Activated B cell treated with CpG ODN at 0.5 μM for 24 hours (primary cell): ENCODE measurements at regions not wholly inside any gene's neighbourhood (a gene's known extent, or its start where the extent isn't known, plus 50 kb on each side); places are given as distances from the start of the nearest gene placed in this dataset.
A peak's percentile ranks its signal among the peaks of the same experiment; 100 is the strongest.

Experiments
- ATAC-seq: fragments of 200-7000 bp; cut with Tn5 transposase; one replicate; pipeline ENCODE4 v1.10.0; 2021; ENCODE audit warnings: low read depth, mild to moderate bottlenecking, moderate library complexity
- CTCF ChIA-PET: fragments of 350-600 bp; sonication (Branson Sonifier 250); formaldehyde crosslinking; loops from one replicate; lab custom pipeline; 2021; ENCODE audit warnings: antibody characterized with exemption; lab: Charles Lee
- POLR2A ChIA-PET: fragments of 350-600 bp; sonication (Branson Sonifier 250); formaldehyde crosslinking; loops from one replicate; lab custom pipeline; 2021; ENCODE audit warnings: antibody characterized with exemption; lab: Charles Lee
- DNase-seq: peaks from one replicate; pipeline ENCODE4 v3.0.0; 2022
- H3K27ac Mint-ChIP-seq: one replicate; pipeline ENCODE4 v1.8.0; 2020; ENCODE audit warnings: mixed read lengths
- H3K27me3 Mint-ChIP-seq: one replicate; pipeline ENCODE4 v1.8.0; 2021; ENCODE audit warnings: mixed read lengths
- H3K36me3 Mint-ChIP-seq: one replicate; pipeline ENCODE4 v1.8.0; 2021; ENCODE audit warnings: low read depth, mixed read lengths
- H3K4me1 Mint-ChIP-seq: one replicate; pipeline ENCODE4 v1.8.0; 2021; ENCODE audit warnings: mixed read lengths
- H3K4me3 Mint-ChIP-seq: one replicate; pipeline ENCODE4 v1.8.0; 2020; ENCODE audit warnings: mild to moderate bottlenecking, mixed read lengths
- H3K9me3 Mint-ChIP-seq: one replicate; pipeline ENCODE4 v1.8.0; 2020; ENCODE audit warnings: mixed read lengths
- intact Hi-C: fragments of 100-400 bp; cut with micrococcal nuclease; formaldehyde crosslinking; loops from one replicate; pipeline ENCODE4 v1.15.1; 2024
- TF ChIP-seq, protein P1 (sequence below): fragments of 200-600 bp; IDR thresholded peaks from one replicate; pipeline ENCODE4 v1.8.0; 2022; ENCODE audit warnings: antibody characterized with exemption, mild to moderate bottlenecking

GRCh38 chr14:22382955-22383354 lies 206.1 kb downstream of the DAD1 start:
- Mint-ChIP-seq H3K27me3 (no peaks in the 10 kb centered on the region), H3K4me3 (peak overlapping the region; percentile 61), H3K9me3 (no peaks in the 10 kb centered on the region), H3K27ac (peak overlapping the region; percentile 98), H3K36me3 (no peaks in the 10 kb centered on the region), H3K4me1 (peaks cover 75% of the 10 kb centered on the region)
- ChIA-PET POLR2A (interaction anchor here (0.9 to 5.0 kb wide), 5 partner anchors 94 to 384 kb away, joined by 3 to 26 read pairs (median 6); partner anchors contain the start of gene OXA1L), CTCF (interaction anchor here (1.4 to 4.7 kb wide), 3 partner anchors 173 to 603 kb away, joined by 3 to 63 read pairs (median 41); no protein-coding TSS in a partner anchor)
- ATAC-seq (no peak), DNase-seq (no peak)
- intact Hi-C loops: loop anchor here (2.0 to 10.0 kb wide), 3 partner anchors 156 to 922 kb away; partner anchors contain the start of genes BCL2L2, PPP1R3E and REM2
- TF ChIP-seq, protein P1, sequence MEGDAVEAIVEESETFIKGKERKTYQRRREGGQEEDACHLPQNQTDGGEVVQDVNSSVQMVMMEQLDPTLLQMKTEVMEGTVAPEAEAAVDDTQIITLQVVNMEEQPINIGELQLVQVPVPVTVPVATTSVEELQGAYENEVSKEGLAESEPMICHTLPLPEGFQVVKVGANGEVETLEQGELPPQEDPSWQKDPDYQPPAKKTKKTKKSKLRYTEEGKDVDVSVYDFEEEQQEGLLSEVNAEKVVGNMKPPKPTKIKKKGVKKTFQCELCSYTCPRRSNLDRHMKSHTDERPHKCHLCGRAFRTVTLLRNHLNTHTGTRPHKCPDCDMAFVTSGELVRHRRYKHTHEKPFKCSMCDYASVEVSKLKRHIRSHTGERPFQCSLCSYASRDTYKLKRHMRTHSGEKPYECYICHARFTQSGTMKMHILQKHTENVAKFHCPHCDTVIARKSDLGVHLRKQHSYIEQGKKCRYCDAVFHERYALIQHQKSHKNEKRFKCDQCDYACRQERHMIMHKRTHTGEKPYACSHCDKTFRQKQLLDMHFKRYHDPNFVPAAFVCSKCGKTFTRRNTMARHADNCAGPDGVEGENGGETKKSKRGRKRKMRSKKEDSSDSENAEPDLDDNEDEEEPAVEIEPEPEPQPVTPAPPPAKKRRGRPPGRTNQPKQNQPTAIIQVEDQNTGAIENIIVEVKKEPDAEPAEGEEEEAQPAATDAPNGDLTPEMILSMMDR: no peak

DNA sequence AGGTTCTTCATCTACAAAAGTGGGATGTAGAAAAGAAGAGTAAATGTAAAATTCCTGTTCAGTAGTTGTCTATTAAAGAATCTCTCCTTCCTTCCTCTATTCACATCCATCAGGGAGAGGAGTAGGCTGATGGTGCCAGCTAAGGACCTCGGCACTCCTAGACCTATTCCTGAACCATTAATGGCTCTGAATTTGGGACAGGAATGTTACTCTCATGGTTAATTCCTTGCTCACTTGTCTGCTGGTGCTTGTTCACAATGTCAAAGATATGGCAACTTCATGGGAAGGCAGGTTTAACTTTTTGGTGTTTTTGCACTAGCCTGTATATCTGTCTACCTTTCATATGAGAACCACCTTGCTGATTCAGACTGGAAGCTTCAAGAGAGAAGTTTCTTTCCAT lies 206.6 kb downstream of the DAD1 start:
- ChIA-PET POLR2A (interaction anchor here (1.2 to 5.0 kb wide), 2 partner anchors 174 to 183 kb away, joined by 3 to 26 read pairs; no protein-coding TSS in a partner anchor), CTCF (interaction anchor here (4.7 kb wide), 1 partner anchor 188 kb away, joined by 63 read pairs; no protein-coding TSS in a partner anchor)
- TF ChIP-seq, protein P1: no peak
- H3K4me1 Mint-ChIP-seq: peaks cover 71% of the 10 kb centered on the region
- DNase-seq: no peak
- H3K36me3 Mint-ChIP-seq: no peaks in the 10 kb centered on the region
- no peaks in the 10 kb centered on the region for H3K27me3 Mint-ChIP-seq
- peak overlapping the region; percentile 98 for H3K27ac Mint-ChIP-seq
- no peaks in the 10 kb centered on the region for H3K9me3 Mint-ChIP-seq
- ATAC-seq: no peak
- intact Hi-C loops: loop anchor here (2.0 to 10.0 kb wide), 3 partner anchors 156 to 922 kb away; partner anchors contain the start of genes BCL2L2, PPP1R3E and REM2
- no peak overlapping the region for H3K4me3 Mint-ChIP-seq

GRCh38 chr14:22381766-22382165 lies 207.3 kb downstream of the DAD1 start:
- Mint-ChIP-seq H3K9me3 (no peaks in the 10 kb centered on the region), H3K27ac (peak overlapping the region; percentile 98), H3K4me1 (peaks cover 64% of the 10 kb centered on the region), H3K27me3 (no peaks in the 10 kb centered on the region), H3K4me3 (no peak overlapping the region), H3K36me3 (no peaks in the 10 kb centered on the region)
- ATAC-seq: no peak
- intact Hi-C loops: loop anchor here (2.0 to 10.0 kb wide), 3 partner anchors 155 to 923 kb away; partner anchors contain the start of genes BCL2L2, PPP1R3E and REM2
- TF ChIP-seq, protein P1: no peak
- ChIA-PET CTCF (interaction anchor here (1.2 to 1.9 kb wide), 3 partner anchors 9 to 188 kb away, joined by 3 to 7 read pairs (median 4); no protein-coding TSS in a partner anchor), POLR2A (interaction anchor here (1.2 to 1.4 kb wide), 2 partner anchors 184 to 188 kb away, joined by 3 to 4 read pairs; no protein-coding TSS in a partner anchor)
- no peak for DNase-seq

DNA sequence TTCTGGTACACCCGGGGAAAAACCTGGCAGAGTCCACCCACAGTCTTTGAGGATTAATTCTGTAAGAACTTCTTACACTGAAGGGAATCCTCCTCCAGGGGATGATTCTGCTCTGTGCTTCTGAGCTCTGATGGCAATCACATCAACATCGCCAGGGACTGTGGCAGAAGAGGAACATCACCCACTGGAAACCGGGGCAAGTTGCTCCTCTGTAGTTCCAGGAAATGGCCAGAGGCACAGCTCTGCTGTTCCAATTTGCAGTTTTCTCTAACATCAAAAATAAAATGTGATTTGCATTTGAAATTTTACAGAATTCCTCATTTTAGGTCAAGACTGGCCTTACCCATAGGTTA lies 207.6 kb downstream of the DAD1 start:
- ChIA-PET CTCF (interaction anchor here (0.8 to 1.9 kb wide), 5 partner anchors 9 to 189 kb away, joined by 3 to 7 read pairs (median 4); no protein-coding TSS in a partner anchor), POLR2A (interaction anchor here (1.4 kb wide), 1 partner anchor 189 kb away, joined by 4 read pairs; no protein-coding TSS in a partner anchor)
- TF ChIP-seq, protein P1: no peak
- Mint-ChIP-seq H3K36me3 (no peaks in the 10 kb centered on the region), H3K4me3 (no peak overlapping the region), H3K4me1 (peaks cover 63% of the 10 kb centered on the region), H3K27me3 (no peaks in the 10 kb centered on the region), H3K27ac (peak overlapping the region; percentile 31), H3K9me3 (no peaks in the 10 kb centered on the region)
- intact Hi-C loops: loop anchor here (10.0 kb wide), 2 partner anchors 503 to 923 kb away; partner anchors contain the start of genes BCL2L2, PPP1R3E and REM2
- no peak for ATAC-seq
- DNase-seq: no peak
